PFSK-1 (cell line): ENCODE measurements at regions not wholly inside any gene's neighbourhood (a gene's known extent, or its start where the extent isn't known, plus 50 kb on each side); places are given as distances from the start of the nearest gene placed in this dataset.

Source experiments
- FOXP2 ChIP-seq: optimal IDR thresholded peaks from 2 replicates; pipeline ENCODE3; 2011; ENCODE audit warnings: borderline replicate concordance, control low read depth, inconsistent platforms; ENCODE audit not compliant: insufficient read depth; ENCODE audit errors: extremely low read length, extremely low read depth
- POLR2AphosphoS5 ChIP-seq: IDR thresholded peaks from 2 replicates; pipeline ENCODE4 v1.6.1; 2012; ENCODE audit warnings: low read depth, mild to moderate bottlenecking, control low read depth, low read length, moderate library complexity
- SIN3A ChIP-seq: IDR thresholded peaks from 2 replicates; pipeline ENCODE4 v1.6.1; 2012; ENCODE audit warnings: mild to moderate bottlenecking, low read length, moderate library complexity, borderline replicate concordance; ENCODE audit not compliant: insufficient read depth
- TAF1 ChIP-seq: IDR thresholded peaks from 2 replicates; pipeline ENCODE4 v1.6.1; 2012; ENCODE audit warnings: low read length, control low read depth, borderline replicate concordance; ENCODE audit not compliant: insufficient read depth
- TF ChIP-seq, protein P1 (sequence below), 2 experiments: IDR thresholded peaks; 2 replicates each; pipeline versions ENCODE4 v1.6.1 to v1.8.0; 2011 to 2012; ENCODE audit warnings: low read depth in 2 of 2, low read length in 2 of 2, control low read depth in 1 of 2, inconsistent platforms in 1 of 2, mild to moderate bottlenecking in 1 of 2, moderate library complexity in 1 of 2; ENCODE audit not compliant: insufficient read depth in 1 of 2

DNA sequence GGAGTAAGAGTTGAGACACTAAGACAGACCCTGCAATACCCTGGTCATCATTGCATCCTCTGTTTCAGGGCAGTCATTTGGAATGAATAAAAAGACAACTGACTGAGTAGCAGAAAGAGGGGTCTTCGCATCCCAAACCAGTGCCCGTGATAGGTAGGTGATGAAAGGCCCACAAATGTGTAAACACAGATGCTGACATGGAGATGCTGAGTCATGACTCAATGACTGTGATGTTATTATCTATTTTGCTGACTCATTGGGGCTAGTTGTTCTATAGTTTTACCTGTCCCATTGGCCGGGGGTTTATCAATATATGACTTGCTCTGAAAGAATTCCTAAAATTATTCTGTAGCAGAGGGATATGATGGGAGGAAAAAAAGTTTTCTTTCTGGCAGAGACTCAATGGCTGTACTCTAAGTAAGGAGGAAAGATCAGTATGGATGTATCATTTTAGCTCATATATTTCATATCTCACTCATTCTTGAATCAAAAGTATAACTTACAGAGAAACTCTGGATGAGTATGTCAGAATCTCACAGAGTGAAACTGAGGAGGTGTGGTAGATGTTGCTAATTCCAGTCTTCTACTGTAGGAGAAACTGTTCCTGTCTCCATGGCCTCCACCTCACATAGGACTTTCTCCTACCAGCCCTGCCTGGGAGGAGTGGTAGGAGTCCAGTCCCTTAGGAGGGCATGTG is 119.9 kb upstream of the PREP start:
- TF ChIP-seq, protein P1, sequence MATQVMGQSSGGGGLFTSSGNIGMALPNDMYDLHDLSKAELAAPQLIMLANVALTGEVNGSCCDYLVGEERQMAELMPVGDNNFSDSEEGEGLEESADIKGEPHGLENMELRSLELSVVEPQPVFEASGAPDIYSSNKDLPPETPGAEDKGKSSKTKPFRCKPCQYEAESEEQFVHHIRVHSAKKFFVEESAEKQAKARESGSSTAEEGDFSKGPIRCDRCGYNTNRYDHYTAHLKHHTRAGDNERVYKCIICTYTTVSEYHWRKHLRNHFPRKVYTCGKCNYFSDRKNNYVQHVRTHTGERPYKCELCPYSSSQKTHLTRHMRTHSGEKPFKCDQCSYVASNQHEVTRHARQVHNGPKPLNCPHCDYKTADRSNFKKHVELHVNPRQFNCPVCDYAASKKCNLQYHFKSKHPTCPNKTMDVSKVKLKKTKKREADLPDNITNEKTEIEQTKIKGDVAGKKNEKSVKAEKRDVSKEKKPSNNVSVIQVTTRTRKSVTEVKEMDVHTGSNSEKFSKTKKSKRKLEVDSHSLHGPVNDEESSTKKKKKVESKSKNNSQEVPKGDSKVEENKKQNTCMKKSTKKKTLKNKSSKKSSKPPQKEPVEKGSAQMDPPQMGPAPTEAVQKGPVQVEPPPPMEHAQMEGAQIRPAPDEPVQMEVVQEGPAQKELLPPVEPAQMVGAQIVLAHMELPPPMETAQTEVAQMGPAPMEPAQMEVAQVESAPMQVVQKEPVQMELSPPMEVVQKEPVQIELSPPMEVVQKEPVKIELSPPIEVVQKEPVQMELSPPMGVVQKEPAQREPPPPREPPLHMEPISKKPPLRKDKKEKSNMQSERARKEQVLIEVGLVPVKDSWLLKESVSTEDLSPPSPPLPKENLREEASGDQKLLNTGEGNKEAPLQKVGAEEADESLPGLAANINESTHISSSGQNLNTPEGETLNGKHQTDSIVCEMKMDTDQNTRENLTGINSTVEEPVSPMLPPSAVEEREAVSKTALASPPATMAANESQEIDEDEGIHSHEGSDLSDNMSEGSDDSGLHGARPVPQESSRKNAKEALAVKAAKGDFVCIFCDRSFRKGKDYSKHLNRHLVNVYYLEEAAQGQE (IDR thresholded peaks at IDR 0.05; ENCODE audit: insufficient read depth in 1 of 2, low read depth in 2 of 2, low read length in 2 of 2), result no peak
- TF ChIP-seq SIN3A (no peak), FOXP2 (no peak), TAF1 (no peak), POLR2AphosphoS5 (no peak)

DNA sequence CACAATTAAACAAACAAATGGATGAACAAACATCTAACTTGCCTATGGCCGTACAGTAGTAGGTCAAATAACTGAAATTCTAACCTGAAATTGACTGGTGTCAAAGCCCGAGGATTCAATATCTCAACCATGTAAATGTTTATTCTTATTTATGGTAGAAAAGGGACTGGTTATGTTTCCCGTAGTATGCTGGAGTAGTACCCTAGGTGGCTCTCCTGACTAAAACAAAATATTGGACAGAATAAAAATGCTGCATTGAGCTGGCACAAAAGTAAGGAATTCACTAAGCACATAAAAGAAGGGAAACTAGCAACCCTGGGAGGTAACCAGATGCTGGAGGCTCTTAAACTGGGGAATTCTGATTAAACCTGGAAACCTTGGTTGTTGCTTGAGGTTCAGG is 117.1 kb upstream of the PREP start:
- TF ChIP-seq TAF1 (no peak), POLR2AphosphoS5 (no peak), FOXP2 (no peak), SIN3A (no peak)
- TF ChIP-seq, protein P1 (IDR thresholded peaks at IDR 0.05; ENCODE audit: insufficient read depth in 1 of 2, low read depth in 2 of 2, low read length in 2 of 2), result no peak

DNA sequence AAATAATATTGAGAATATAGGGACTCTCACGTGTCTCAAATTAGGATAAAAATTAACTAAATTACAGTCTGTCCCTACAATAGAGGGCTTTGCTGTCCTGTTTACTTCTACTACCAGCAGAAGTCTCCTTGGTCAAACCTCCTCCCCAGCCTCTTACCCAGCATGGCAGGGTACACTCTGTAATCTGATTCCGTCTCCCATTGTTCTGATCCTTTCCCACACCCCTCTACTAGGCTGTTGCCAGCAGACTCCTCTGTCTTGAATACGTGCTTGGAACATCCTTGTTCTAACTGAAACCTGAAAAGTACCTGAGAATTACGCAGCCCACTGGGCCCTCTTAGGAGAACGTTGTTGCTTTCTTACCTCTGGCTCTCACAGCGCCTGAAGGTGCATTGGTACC is 112.2 kb upstream of the PREP start:
- TF ChIP-seq, protein P1 (IDR thresholded peaks at IDR 0.05; ENCODE audit: insufficient read depth in 1 of 2, low read depth in 2 of 2, low read length in 2 of 2), result no peak
- TF ChIP-seq SIN3A (no peak), TAF1 (no peak), FOXP2 (no peak), POLR2AphosphoS5 (no peak)

DNA sequence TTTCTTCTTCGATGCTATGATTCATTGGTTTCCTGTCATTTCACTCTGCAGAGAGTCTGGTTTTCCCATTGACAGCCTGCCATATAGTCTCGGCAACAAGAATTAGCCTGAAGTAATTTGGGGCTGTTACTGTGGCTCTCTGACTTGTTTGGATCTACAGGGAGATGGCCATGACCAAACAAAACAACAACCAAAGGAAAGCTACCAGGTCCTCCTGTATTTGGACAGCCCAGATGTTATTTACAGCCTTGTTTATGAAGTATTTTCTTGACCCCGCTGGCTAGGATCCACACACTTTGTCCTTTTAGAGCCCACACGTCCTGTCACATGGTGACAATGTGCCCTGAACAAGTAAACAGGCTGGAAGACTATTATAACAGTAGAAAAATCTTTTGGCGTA is 111.4 kb upstream of the PREP start:
- TF ChIP-seq TAF1 (no peak), SIN3A (no peak), FOXP2 (no peak), POLR2AphosphoS5 (no peak)
- TF ChIP-seq, protein P1 (IDR thresholded peaks at IDR 0.05; ENCODE audit: insufficient read depth in 1 of 2, low read depth in 2 of 2, low read length in 2 of 2), result no peak

DNA sequence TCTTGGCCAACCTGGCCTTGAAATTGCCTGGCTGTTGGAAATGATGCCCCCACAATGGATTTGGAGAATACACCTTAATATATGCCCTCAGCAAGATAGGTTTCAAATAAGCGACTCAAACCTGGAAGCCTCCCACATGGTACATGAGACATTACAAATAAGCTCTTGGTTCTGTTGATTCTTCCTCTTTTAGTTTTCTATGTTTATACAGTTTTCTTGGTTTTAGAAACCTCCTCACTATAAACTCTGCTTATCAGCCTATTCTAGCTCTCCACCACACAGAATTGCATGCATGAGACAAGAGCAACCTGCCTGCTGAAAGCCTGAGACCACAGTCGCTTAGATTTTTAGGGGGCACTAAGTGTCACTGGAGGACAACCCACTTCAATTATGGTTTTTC is 108.8 kb upstream of the PREP start:
- TF ChIP-seq, protein P1 (IDR thresholded peaks at IDR 0.05; ENCODE audit: insufficient read depth in 1 of 2, low read depth in 2 of 2, low read length in 2 of 2), result no peak
- no peak for TF ChIP-seq POLR2AphosphoS5
- no peak for TF ChIP-seq FOXP2
- no peak for TF ChIP-seq TAF1
